PC-9 (cell line): ENCODE measurements at regions not wholly inside any gene's neighbourhood (a gene's known extent, or its start where the extent isn't known, plus 50 kb on each side); places are given as distances from the start of the nearest gene placed in this dataset.

ENCODE experiments used
- EZH2 ChIP-seq: fragments of 200-600 bp; sonication (generic); IDR thresholded peaks from 2 replicates; pipeline ENCODE4 v1.8.0; 2017; ENCODE audit warnings: antibody characterized with exemption, low read depth
- TF ChIP-seq, protein P1 (sequence below): fragments of 200-600 bp; sonication (generic); conservative IDR thresholded peaks from 2 replicates; pipeline ENCODE4 v1.6.1; 2017; ENCODE audit warnings: mixed run types, antibody characterized with exemption, mild to moderate bottlenecking, moderate library complexity

GRCh38 chr3:8136553-8136952 is 365.1 kb upstream of the LMCD1 start:
- TF ChIP-seq, protein P1, sequence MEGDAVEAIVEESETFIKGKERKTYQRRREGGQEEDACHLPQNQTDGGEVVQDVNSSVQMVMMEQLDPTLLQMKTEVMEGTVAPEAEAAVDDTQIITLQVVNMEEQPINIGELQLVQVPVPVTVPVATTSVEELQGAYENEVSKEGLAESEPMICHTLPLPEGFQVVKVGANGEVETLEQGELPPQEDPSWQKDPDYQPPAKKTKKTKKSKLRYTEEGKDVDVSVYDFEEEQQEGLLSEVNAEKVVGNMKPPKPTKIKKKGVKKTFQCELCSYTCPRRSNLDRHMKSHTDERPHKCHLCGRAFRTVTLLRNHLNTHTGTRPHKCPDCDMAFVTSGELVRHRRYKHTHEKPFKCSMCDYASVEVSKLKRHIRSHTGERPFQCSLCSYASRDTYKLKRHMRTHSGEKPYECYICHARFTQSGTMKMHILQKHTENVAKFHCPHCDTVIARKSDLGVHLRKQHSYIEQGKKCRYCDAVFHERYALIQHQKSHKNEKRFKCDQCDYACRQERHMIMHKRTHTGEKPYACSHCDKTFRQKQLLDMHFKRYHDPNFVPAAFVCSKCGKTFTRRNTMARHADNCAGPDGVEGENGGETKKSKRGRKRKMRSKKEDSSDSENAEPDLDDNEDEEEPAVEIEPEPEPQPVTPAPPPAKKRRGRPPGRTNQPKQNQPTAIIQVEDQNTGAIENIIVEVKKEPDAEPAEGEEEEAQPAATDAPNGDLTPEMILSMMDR: no peak
- no peak for TF ChIP-seq EZH2
